LNCAP (cell line): ENCODE measurements at regions not wholly inside any gene's neighbourhood (a gene's known extent, or its start where the extent isn't known, plus 50 kb on each side); places are given as distances from the start of the nearest gene placed in this dataset.

Experiments used
- TF ChIP-seq, protein P1 (sequence below): fragments of 450-650 bp; IDR thresholded peaks from 2 replicates; pipeline ENCODE4 v1.5.1; 2017; ENCODE audit warnings: mild to moderate bottlenecking

GRCh38 chr1:4085546-4085945, 185.5 kb upstream of the C1orf174 start:
- TF ChIP-seq, protein P1, sequence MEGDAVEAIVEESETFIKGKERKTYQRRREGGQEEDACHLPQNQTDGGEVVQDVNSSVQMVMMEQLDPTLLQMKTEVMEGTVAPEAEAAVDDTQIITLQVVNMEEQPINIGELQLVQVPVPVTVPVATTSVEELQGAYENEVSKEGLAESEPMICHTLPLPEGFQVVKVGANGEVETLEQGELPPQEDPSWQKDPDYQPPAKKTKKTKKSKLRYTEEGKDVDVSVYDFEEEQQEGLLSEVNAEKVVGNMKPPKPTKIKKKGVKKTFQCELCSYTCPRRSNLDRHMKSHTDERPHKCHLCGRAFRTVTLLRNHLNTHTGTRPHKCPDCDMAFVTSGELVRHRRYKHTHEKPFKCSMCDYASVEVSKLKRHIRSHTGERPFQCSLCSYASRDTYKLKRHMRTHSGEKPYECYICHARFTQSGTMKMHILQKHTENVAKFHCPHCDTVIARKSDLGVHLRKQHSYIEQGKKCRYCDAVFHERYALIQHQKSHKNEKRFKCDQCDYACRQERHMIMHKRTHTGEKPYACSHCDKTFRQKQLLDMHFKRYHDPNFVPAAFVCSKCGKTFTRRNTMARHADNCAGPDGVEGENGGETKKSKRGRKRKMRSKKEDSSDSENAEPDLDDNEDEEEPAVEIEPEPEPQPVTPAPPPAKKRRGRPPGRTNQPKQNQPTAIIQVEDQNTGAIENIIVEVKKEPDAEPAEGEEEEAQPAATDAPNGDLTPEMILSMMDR = no peak

GRCh38 chr1:4086085-4086850, 186.2 kb upstream of the C1orf174 start:
- TF ChIP-seq, protein P1 = no peak

DNA sequence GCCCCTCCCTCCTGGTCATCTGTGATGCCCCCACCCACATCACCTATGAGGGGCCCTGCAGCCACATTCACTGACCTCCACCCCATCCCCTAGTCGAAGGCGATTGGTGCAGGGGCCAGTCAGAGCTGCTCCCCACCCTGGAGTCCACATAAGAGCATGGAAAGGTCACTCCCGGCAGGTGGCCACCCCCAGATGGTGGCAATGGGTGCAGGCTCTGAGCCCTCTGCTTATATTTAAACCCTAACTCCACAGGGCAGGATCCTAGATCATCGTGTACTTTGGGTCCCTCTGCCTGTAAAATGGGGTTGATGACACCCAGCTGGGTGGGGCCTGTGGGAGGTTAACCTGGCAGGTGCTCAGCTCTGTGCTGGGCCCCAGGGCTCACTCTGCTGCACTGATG, 186.8 kb upstream of the C1orf174 start:
- TF ChIP-seq, protein P1 = no peak

GRCh38 chr1:4087530-4088420, 187.7 kb upstream of the C1orf174 start:
- TF ChIP-seq, protein P1 = no peak

DNA sequence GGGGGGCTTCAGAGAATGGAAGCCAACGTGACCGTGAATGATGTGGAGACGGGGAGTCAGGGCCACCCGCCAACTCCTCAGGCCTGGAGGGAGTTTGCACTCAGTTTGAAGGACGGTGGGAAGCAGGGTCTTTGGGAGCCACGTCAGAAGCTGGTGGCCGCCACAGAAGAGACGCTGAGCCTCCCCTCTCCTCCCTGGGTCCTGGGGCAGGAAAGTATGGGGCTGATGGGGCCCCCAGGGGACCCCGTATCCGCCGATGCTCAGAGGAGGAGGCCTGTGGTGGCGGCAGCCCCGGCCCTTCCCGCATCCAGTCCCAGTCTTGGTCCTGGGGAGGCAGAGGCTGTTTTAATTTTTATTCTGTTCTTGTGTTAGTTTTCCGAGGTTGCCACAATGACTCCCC, 188.6 kb upstream of the C1orf174 start:
- TF ChIP-seq, protein P1 = no peak

DNA sequence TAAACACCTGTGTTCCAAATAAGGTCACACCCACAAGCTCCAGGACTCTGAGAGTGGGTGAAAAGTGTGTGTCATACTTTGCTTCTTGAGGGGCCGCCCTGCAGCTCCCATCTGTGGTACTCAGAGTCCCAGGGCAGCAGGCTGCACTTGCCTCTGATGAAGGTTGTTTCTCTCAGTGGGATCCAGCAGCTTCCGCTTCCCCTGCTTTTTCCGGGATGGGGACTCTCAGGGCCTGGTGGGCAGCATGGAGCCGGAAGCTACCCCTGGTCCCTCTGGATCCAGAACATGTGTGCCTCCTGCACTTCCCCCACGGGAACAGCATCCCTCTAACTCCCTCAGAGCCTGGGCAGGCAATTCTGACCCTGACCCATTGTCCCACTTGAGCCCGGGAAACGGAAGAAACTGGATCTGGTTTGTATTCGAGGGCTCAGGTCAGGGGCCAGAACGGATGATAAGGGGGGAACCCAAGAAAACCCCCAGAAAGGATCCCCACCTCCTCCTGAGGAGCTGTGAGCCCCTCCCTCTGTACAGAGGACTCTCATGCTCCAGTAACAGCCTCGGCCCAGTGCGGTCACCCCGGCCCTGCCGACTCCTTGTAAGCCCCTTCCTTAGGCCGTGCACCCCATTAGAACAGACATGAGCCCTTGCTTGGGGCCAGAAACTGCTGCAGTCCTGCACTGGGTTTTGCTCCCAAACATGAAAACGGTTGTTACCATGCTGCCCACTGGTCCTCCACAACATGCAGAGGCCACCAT, 189.5 kb upstream of the C1orf174 start:
- TF ChIP-seq, protein P1 = no peak

- TF ChIP-seq, protein P1 = no peak
Measured at GRCh38 chr1:4090556-4090955, 190.5 kb upstream of the C1orf174 start.
